ENCODE measurements at regions not wholly inside any gene's neighbourhood (a gene's known extent, or its start where the extent isn't known, plus 50 kb on each side); places are given as distances from the start of the nearest gene placed in this dataset.

GRCh38 chr20:55610756-55611155 lies 394.6 kb downstream of the CBLN4 start:
- H3K4me3 ChIP-seq (ENCODE audit: low read length): no peak overlapping the region
- TF ChIP-seq CTCF (IDR thresholded peaks at IDR 0.05; ENCODE audit: insufficient read depth, low read depth, low read length, missing control alignments): no peak
- no peak for DNase-seq (ENCODE audit: low read depth)

- H3K4me3 ChIP-seq (ENCODE audit: low read length): no peak overlapping the region
- DNase-seq (ENCODE audit: low read depth): no peak
- TF ChIP-seq CTCF (IDR thresholded peaks at IDR 0.05; ENCODE audit: insufficient read depth, low read depth, low read length, missing control alignments): no peak
These were observed 399.7 kb downstream of the CBLN4 start for GRCh38 chr20:55605594-55605993.

- DNase-seq (ENCODE audit: low read depth): no peak
- H3K4me3 ChIP-seq (ENCODE audit: low read length): no peak overlapping the region
- TF ChIP-seq CTCF (IDR thresholded peaks at IDR 0.05; ENCODE audit: insufficient read depth, low read depth, low read length, missing control alignments): no peak
These were observed 407.8 kb downstream of the CBLN4 start for GRCh38 chr20:55597526-55597925.

- TF ChIP-seq CTCF (IDR thresholded peaks at IDR 0.05; ENCODE audit: insufficient read depth, low read depth, low read length, missing control alignments): no peak
- H3K4me3 ChIP-seq (ENCODE audit: low read length): no peak overlapping the region
- no peak for DNase-seq (ENCODE audit: low read depth)
These were observed 408.9 kb downstream of the CBLN4 start for GRCh38 chr20:55596431-55596830.

GRCh38 chr20:55592866-55593265 lies 412.5 kb downstream of the CBLN4 start:
- no peak overlapping the region for H3K4me3 ChIP-seq (ENCODE audit: low read length)
- TF ChIP-seq CTCF (IDR thresholded peaks at IDR 0.05; ENCODE audit: insufficient read depth, low read depth, low read length, missing control alignments): no peak

GRCh38 chr20:55586610-55587009 lies 418.7 kb downstream of the CBLN4 start:
- no peak for DNase-seq (ENCODE audit: low read depth)
- TF ChIP-seq CTCF (IDR thresholded peaks at IDR 0.05; ENCODE audit: insufficient read depth, low read depth, low read length, missing control alignments): no peak

More at GRCh38 chr20:55592866-55593265, 412.5 kb downstream of the CBLN4 start:
- no peak for DNase-seq (ENCODE audit: low read depth)

GRCh38 chr20:55584964-55585363 lies 420.4 kb downstream of the CBLN4 start:
- no peak for TF ChIP-seq CTCF (IDR thresholded peaks at IDR 0.05; ENCODE audit: insufficient read depth, low read depth, low read length, missing control alignments)

More at GRCh38 chr20:55586610-55587009, 418.7 kb downstream of the CBLN4 start:
- no peak overlapping the region for H3K4me3 ChIP-seq (ENCODE audit: low read length)

More at GRCh38 chr20:55584964-55585363, 420.4 kb downstream of the CBLN4 start:
- DNase-seq (ENCODE audit: low read depth): no peak
- no peak overlapping the region for H3K4me3 ChIP-seq (ENCODE audit: low read length)
